ENCODE measurements at regions not wholly inside any gene's neighbourhood (a gene's known extent, or its start where the extent isn't known, plus 50 kb on each side); places are given as distances from the start of the nearest gene placed in this dataset.
"Not testable (repeated sequence)": the region's sequence is repeated elsewhere in the genome, so short reads cannot be mapped to it uniquely, and the experiment has no call there.

DNA sequence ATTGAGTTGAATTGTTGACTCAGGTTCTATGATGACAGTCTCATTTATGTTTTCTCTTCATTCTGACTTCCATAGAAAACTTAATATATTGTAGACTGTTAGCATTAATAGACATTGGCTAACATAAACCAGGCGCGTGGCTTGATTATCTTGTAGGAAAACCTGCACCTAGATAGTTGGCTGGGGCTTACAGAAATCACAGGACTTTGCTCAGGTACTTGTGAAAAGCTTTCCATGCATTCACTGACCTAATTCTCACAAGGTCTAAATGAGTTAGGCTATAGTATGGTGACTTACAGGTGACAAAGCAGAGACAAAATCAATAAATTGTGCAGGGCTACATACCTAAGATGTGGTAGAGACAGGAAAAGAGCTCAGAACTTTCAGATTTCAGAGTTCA lies 212.8 kb downstream of the GPAT3 start:
- H3K27ac Mint-ChIP-seq = no peak overlapping the region
- H3K4me3 Mint-ChIP-seq = no peak overlapping the region
- H3K27me3 Mint-ChIP-seq (ENCODE audit: low read depth, poor library complexity) = peaks cover 7% of the 10 kb centered on the region
- H3K9me3 Mint-ChIP-seq = no peaks in the 10 kb centered on the region
- TF ChIP-seq, protein P1, sequence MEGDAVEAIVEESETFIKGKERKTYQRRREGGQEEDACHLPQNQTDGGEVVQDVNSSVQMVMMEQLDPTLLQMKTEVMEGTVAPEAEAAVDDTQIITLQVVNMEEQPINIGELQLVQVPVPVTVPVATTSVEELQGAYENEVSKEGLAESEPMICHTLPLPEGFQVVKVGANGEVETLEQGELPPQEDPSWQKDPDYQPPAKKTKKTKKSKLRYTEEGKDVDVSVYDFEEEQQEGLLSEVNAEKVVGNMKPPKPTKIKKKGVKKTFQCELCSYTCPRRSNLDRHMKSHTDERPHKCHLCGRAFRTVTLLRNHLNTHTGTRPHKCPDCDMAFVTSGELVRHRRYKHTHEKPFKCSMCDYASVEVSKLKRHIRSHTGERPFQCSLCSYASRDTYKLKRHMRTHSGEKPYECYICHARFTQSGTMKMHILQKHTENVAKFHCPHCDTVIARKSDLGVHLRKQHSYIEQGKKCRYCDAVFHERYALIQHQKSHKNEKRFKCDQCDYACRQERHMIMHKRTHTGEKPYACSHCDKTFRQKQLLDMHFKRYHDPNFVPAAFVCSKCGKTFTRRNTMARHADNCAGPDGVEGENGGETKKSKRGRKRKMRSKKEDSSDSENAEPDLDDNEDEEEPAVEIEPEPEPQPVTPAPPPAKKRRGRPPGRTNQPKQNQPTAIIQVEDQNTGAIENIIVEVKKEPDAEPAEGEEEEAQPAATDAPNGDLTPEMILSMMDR (IDR thresholded peaks at IDR 0.05) = no peak
- no peaks in the 10 kb centered on the region for H3K4me1 Mint-ChIP-seq
- H3K36me3 Mint-ChIP-seq (ENCODE audit: low read depth) = no peaks in the 10 kb centered on the region
- no peak for DNase-seq

DNA sequence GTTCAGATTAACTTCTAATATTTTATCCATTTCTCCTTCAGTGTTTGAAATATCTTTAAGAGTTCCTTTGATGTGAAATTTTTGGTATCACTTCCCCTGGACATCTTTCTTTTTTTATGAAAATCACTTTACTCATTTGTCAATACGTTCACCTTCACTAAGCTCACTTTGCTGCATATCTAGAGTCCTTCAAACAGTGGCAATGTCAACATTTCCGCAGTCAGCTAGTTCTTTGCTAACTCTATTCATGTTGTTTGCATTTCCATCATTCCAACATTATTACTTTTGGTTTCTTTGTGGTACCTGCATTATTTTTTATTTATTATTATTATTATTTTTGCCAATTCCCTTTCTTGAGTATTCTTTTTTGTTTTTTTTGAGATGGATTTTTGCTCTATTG lies 203.0 kb downstream of the GPAT3 start:
- TF ChIP-seq, protein P1 (IDR thresholded peaks at IDR 0.05) = no peak
- no peaks in the 10 kb centered on the region for H3K36me3 Mint-ChIP-seq (ENCODE audit: low read depth)
- peaks cover 3% of the 10 kb centered on the region for H3K27me3 Mint-ChIP-seq (ENCODE audit: low read depth, poor library complexity)
- H3K4me3 Mint-ChIP-seq = no peak overlapping the region
- no peaks in the 10 kb centered on the region for H3K9me3 Mint-ChIP-seq
- no peak for DNase-seq
- H3K27ac Mint-ChIP-seq = no peak overlapping the region
- no peaks in the 10 kb centered on the region for H3K4me1 Mint-ChIP-seq

DNA sequence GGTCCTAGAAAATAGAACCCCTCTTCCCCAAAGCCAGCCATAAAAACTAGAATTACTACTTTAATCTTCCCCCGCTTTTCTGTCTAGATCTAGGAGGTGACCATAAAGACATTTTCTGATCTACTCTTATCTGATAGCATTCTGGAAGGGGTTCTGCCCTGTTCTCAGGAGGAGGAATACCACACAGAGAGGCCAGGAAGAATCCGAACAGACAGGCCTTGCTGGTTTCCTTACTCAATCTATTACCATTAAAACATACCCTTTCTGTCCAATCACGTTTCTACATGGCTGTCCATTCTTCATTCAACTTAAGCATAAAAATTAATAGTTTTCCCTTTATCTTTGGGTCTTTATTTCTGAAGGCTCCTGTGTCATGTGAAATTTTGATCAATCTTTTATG lies 198.7 kb downstream of the GPAT3 start:
- H3K27ac Mint-ChIP-seq = no peak overlapping the region
- no peak overlapping the region for H3K4me3 Mint-ChIP-seq
- no peaks in the 10 kb centered on the region for H3K36me3 Mint-ChIP-seq (ENCODE audit: low read depth)
- H3K4me1 Mint-ChIP-seq = no peaks in the 10 kb centered on the region
- TF ChIP-seq, protein P1 (IDR thresholded peaks at IDR 0.05) = no peak
- no peak for DNase-seq
- H3K9me3 Mint-ChIP-seq = peaks cover 20% of the 10 kb centered on the region
- H3K27me3 Mint-ChIP-seq (ENCODE audit: low read depth, poor library complexity) = peaks cover 3% of the 10 kb centered on the region

DNA sequence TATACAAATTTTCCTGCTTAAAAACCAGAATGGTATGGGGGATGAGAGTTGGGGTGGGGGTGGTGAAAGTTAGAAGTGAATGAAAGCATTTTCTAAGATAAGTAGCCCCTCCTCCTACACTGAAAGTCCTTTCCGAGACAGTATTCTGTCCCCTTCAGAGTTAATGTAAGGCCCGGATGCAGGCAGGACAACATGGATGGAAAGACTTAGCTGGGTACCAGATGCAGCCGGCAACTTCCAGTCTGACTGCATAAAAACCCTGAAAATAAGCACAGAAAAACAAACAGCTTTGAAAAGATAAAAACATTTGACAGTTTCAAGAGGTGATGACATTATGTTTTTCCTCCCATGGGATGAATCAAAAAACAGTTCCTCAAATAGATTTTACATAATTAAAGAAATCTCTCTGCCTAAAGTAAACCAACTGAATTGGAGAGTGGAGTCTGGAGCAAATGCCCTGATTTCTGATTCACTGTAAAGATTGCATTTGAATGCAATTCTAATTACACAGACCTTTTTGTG lies 196.3 kb downstream of the GPAT3 start:
- Mint-ChIP-seq H3K4me3 (no peak overlapping the region), H3K27me3 (ENCODE audit: low read depth, poor library complexity) (peaks cover 3% of the 10 kb centered on the region), H3K27ac (no peak overlapping the region), H3K9me3 (peaks cover 24% of the 10 kb centered on the region), H3K4me1 (no peaks in the 10 kb centered on the region), H3K36me3 (ENCODE audit: low read depth) (no peaks in the 10 kb centered on the region)
- TF ChIP-seq, protein P1 (IDR thresholded peaks at IDR 0.05) = no peak
- DNase-seq = no peak

DNA sequence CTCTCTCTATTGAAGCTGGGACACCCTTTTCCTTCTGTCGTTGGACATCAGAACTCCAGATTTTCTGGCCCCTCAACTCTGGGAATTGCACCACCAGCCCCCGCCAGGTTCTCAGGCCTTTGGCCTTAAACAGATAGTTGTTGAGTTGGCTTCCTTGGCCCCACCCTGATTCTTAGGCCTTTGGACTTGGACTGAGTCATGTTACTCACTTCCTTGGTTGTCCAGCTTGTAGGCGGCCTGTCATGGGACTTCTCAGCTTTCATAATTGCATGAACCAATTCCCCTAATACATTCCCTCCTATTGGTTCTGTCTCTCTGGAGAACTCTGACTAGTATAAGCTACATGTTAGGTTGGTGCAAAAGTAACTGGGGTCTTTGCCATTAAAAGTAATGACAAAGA lies 195.7 kb downstream of the GPAT3 start:
- TF ChIP-seq, protein P1 (IDR thresholded peaks at IDR 0.05) = no peak
- peaks cover 24% of the 10 kb centered on the region for H3K9me3 Mint-ChIP-seq
- H3K27me3 Mint-ChIP-seq (ENCODE audit: low read depth, poor library complexity) = peaks cover 7% of the 10 kb centered on the region
- no peak overlapping the region for H3K4me3 Mint-ChIP-seq
- H3K4me1 Mint-ChIP-seq = no peaks in the 10 kb centered on the region
- DNase-seq = no peak
- no peak overlapping the region for H3K27ac Mint-ChIP-seq
- H3K36me3 Mint-ChIP-seq (ENCODE audit: low read depth) = no peaks in the 10 kb centered on the region

DNA sequence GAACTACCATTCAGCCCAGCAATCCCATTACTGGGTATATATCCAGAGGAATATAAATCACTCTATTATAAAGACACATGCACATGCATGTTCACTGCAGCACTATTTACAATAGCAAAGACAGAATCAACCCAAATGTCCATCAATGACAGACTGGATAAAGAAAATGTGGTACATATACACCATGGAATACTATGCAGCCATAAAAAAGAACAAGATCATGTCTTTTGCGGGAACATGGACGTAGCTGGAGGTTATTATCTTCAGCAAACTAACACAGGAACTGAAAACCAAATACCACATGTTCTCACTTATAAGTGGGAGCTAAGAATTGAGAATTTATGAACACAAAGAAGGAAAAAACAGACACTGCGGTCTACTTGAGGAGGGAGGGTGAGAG lies 195.1 kb downstream of the GPAT3 start:
- not testable (repeated sequence) for H3K4me3 Mint-ChIP-seq; H3K36me3 Mint-ChIP-seq (ENCODE audit: low read depth); DNase-seq; H3K27me3 Mint-ChIP-seq (ENCODE audit: low read depth, poor library complexity); H3K4me1 Mint-ChIP-seq; H3K27ac Mint-ChIP-seq
- peaks cover 24% of the 10 kb centered on the region for H3K9me3 Mint-ChIP-seq
